NCI-H2196 (cell line): ENCODE measurements at regions not wholly inside any gene's neighbourhood (a gene's known extent, or its start where the extent isn't known, plus 50 kb on each side); places are given as distances from the start of the nearest gene placed in this dataset.

Experiments
- DNase-seq: peaks from one replicate; lab custom pipeline; 2025; ENCODE audit not compliant: unreplicated experiment; lab: John Stamatoyannopoulos, UW

DNA sequence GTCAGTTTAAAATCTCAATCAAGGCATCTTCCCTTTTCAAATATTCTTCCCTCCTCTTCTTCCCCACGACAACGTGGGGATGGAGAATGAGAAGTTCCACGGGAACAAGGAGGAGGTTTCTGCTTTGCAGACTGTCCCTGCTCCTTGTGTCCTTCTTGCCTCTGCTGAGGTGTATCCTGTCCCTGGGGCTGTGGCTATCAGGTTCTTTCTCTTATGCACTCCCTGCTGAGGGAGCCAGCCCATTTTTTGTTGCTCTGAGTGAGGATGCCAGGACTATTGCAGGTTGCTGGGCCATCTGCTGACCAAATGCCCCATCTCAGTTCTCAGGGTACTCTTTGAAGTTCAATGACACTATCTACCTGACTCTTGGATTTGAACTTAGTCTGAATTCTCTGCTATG, 533.6 kb downstream of the RNF144B start:
- no peak for DNase-seq

- DNase-seq, result no peak
Measured at GRCh38 chr6:18931086-18931485, 543.9 kb downstream of the RNF144B start.

DNA sequence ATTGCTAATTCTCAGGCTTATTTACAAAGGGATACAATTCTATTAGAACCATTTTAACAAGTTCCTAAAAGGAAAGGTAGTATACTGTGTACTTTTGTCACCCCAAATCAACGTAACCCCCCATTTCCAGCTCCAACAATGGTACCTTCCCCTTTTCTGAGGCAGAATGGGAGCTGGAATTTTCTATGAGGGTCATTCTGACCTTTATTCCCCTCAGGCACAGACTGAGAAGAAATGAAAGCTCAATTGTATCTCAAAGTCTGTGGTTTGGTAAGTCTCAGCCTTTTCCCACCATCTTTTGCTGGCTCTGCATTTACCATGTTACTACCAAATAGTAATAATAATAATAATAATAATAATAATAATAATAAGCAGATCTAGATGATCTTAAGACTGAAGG, 571.0 kb downstream of the RNF144B start:
- DNase-seq, result no peak

GRCh38 chr6:18961566-18961965, 574.4 kb downstream of the RNF144B start:
- DNase-seq, result no peak

DNA sequence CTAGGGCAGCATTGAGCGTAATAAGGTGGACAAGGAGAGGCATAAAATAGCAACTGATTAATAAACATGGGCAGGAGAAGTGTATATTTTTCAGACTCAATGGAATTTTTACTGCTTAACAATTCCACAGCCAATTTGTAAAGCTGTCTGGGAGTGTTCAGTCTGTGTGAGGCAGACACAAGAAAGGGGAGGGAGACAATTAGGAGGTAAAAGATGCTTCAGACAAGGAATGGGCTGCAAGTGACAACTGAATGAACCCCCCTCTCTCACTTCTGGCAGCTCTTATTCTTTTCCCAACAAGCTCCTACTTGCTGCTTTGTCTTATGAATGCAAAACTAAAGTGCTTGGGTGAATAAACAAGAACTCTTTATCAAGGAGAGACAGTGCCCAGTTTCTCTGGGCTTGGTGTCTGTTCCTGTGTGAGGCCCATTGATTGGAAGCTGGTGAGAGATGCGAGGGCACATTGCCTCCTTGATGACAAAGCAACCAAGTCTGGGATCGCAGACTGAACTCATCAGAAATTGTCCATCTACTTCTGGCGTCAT, 575.3 kb downstream of the RNF144B start:
- no peak for DNase-seq

GRCh38 chr6:18963439-18963838, 576.3 kb downstream of the RNF144B start:
- DNase-seq, result no peak

DNA sequence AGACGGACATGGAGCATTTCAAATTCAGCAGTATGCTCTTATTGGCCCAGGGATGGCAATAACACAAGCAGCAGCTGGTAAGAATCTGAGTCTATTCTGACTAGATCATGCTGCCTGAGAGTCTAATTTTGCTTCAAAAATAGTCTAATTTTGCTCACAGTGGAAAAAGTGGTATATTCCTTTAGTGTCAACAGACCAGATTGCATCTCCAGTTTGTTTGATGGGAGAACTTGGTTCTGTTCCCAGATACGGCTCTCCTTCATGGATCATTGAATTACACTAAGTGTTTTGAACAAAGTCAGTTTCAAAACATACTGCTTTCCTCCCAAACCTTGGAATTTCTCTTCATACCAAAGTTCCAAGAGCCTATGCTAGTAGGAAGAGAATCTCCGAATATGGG, 586.1 kb downstream of the RNF144B start:
- peak; percentile 13 for DNase-seq

GRCh38 chr6:18976091-18976490, 588.9 kb downstream of the RNF144B start:
- DNase-seq, result no peak

DNA sequence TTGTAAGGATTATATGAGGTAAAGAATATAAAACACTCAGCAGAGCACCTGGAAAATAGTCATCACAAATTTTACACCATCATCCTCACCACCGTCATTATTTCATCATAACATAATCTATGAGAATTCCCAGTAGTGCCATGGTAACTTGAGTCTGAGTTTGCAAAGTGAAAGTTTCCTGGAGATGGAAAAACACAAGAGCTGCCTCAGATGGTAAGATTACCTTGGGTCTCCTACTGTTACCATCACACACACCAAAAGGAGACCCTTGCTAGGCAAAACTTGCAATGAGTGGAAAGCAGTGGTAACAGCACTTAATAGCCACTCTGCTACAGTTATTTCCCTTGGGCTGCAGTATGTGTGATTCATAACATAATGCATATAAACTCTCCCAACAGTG, 589.8 kb downstream of the RNF144B start:
- no peak for DNase-seq

DNA sequence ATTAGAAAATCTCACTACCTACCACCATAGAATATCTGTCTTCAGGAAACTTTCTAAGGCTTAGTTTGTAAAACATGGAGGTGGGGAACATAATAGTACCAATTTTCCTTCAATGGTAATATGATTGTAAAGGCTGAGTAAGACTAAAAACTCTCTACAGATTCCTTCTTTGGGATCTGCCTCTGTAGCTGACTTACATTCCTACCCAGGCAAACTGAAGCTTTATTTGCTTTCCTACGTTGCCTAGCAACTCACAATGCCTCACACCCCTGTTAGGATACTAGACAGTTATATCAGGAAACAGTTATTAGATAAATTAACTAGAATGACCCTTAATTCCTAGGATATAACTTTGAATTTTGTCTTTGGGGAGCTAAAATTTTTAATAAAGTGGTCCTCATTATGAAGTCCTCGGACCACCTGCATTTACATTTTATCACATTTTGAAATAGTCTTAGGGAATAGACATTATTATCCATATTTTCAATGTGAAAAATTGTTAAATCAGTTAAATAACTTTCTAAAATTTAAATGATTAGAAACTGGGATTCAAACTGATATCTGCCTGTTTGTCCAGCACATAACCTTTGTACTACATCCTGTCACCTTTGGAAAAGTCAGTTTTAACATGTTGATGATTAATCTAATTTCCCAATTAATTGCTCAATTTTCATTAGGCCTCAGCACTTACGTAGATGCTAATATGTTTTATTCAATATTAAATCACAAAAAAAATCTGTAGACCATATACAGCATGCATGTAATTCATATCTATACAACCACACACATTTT, 591.4 kb downstream of the RNF144B start:
- DNase-seq, result peak; percentile 76

GRCh38 chr6:18985061-18985460, 597.9 kb downstream of the RNF144B start:
- no peak for DNase-seq

DNA sequence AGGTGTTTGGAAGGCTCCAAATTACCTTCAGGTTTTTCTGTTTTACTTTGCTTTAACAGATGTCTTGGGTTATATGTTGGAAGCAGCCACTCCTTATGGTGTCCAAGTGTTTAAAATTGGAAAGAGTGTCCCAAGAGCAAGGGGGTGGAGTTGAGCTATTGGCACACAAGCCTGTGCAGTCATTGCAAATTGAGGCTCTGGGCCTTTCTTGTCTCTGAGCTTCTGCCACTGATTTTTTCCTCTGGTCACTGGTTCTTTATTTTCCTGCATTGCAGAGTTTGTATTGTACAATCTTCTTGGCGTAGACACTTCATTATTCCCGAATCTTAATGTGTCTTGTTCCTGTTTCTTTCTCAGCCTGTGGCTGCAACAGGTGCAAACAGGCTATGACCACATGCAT, 598.8 kb downstream of the RNF144B start:
- no peak for DNase-seq

- no peak for DNase-seq
Measured at GRCh38 chr6:18988636-18989035, 601.5 kb downstream of the RNF144B start.

DNA sequence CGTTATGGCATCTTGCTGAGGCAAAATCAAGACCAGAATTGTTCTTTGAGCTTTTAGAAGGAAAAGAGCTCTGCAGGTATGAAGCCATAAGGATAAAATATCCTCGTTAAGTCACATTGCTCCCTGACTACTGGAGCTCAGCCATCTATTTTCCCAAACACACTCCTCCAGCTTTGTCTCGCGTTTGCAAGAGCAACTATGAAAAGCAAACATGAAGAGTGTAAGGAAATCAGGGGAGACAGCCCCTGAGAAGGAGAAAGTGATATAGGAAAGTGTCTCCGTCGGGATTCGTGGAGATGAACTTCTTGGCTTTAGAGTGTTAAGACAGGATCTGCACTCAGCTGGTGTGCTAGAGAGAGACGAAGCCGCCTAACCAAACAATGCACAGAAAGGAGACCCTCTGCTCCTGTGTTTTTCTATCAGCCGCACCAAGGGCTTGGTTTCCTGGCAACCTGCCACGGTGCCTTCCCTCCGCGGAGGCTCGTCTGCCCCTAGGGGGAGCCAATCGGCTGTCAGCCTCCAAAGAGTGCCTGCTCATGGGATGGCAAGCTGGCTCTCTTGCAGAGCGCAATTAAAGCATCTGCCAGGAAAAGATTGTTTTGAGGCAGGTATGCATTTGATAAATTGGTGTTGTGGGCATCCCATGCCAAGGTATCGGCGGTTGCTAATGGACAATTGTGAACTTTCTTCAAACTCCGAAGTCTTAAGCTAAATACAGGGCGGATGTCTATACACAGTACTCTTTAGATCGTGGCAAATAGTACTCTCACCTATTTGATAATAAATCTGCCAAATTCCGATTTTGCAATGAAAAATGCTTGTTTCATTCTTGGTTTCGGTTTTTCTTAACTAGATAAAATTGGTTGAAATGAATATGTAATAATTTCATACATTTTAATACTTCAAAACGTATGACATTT, 603.2 kb downstream of the RNF144B start:
- peak; percentile 45 for DNase-seq

- DNase-seq, result peak; percentile 33
Measured at GRCh38 chr6:18997375-18997826, 610.3 kb downstream of the RNF144B start.

DNA sequence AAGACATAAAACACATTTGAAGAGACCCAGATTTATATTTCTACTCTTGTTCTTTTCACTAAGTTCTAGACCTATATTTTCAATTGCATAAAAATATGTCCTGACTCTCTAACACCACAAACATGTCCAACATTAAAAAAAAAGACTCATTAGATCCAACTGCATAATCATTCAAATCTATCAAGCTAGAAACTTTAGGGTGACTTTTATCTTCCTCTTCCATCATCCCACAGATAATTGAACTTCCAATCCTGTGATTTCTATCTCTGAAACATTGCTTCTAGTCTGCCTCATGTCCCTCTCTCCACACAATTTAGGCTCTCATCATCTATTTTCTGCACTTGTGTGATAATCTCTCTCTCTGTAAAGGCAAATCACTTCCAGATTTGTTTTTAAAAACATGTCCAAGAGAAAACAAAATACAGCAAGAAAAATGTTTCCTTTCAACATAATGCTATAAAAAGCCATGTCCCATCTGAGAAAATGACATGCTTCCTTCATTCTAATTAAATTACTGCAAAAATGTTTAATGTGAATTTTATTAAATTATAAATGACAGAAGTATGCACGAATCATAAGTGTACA, 615.9 kb downstream of the RNF144B start:
- no peak for DNase-seq

GRCh38 chr6:19004176-19004575, 617.0 kb downstream of the RNF144B start:
- no peak for DNase-seq

- no peak for DNase-seq
Measured at GRCh38 chr6:19009769-19010168, 622.6 kb downstream of the RNF144B start.

GRCh38 chr6:19013026-19013705, 626.0 kb downstream of the RNF144B start:
- DNase-seq, result no peak

- DNase-seq, result peak; percentile 35
Measured at GRCh38 chr6:19024737-19025136, 637.6 kb downstream of the RNF144B start.

DNA sequence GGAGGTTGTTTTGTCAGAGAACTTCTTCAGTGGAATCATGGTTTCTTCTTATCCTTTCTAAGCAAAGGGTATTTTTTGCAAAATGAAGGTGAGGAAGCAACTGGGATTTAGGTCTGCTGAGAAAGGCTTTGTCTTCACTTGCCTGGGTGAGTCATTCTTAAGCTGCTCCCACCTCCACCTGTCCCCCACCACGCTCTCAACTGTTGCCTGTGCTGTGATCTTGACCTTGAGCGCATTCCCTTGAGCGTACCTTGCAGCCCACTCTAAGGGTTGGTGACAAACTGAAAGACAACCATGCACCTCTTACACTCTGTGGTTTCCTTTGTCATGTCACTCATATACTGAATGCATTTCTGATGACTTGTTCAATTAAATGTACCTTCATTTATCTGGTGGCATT, 641.1 kb downstream of the RNF144B start:
- DNase-seq, result no peak
